ENCODE measurements at regions not wholly inside any gene's neighbourhood (a gene's known extent, or its start where the extent isn't known, plus 50 kb on each side); places are given as distances from the start of the nearest gene placed in this dataset.

GRCh38 chr4:152075253-152075928 lies 314.6 kb upstream of the GATB start:
- peaks cover 21 to 27% of the 10 kb centered on the region in 2 experiments for H3K4me1 Mint-ChIP-seq
- H3K36me3 Mint-ChIP-seq (ENCODE audit: insufficient read depth in 1 of 3, low read depth in 3 of 3), result no peaks in the 10 kb centered on the region; a peak in 1 of 7 replicates
- Histone ChIP-seq H3K4ac (ENCODE audit: low read depth, low read length) (no peak overlapping the region), H3K9me3 (ENCODE audit: control insufficient read depth, low read depth, low read length) (no peaks in the 10 kb centered on the region), H3K4me2 (ENCODE audit: insufficient read depth, insufficient read length, low read length) (no peak overlapping the region), H2BK5ac (ENCODE audit: insufficient read length, low read length) (no peak overlapping the region), H2AFZ (ENCODE audit: low read length) (no peak overlapping the region), H3K56ac (ENCODE audit: insufficient read length, low read depth, low read length) (no peak overlapping the region), H2BK12ac (ENCODE audit: insufficient read length, low read depth, low read length) (no peak overlapping the region), H3K27me3 (ENCODE audit: insufficient read depth, low read length) (no peaks in the 10 kb centered on the region), H4K91ac (ENCODE audit: insufficient read length, low read depth, low read length) (no peak overlapping the region), H4K5ac (ENCODE audit: insufficient read length, low read depth, low read length) (no peak overlapping the region), H2BK120ac (ENCODE audit: low read depth, low read length, poor library complexity, severe bottlenecking) (no peak overlapping the region), H3K79me1 (ENCODE audit: insufficient read depth, low read depth, low read length, poor library complexity, severe bottlenecking) (no peaks in the 10 kb centered on the region), H3K27ac (ENCODE audit: insufficient read length, low read depth, low read length) (no peak overlapping the region), H3K4me1 (ENCODE audit: insufficient read depth, low read length) (no peaks in the 10 kb centered on the region; the same call in 1 of the 2 replicates), H3T11ph (ENCODE audit: low read length) (no peak overlapping the region), H3K18ac (ENCODE audit: insufficient read length, low read depth, low read length) (no peak overlapping the region), H2AK5ac (ENCODE audit: insufficient read length, low read length) (no peak overlapping the region), H3K23me2 (ENCODE audit: insufficient read length, low read depth, low read length, poor library complexity, severe bottlenecking) (no peaks in the 10 kb centered on the region), H3K14ac (ENCODE audit: insufficient read depth, low read length) (no peak overlapping the region), H3K9ac (ENCODE audit: extremely low read depth, insufficient read length, low read length) (no peak overlapping the region), H2BK20ac (ENCODE audit: low read depth, low read length, poor library complexity, severe bottlenecking) (no peak overlapping the region), H2BK15ac (ENCODE audit: low read depth, low read length) (no peak overlapping the region), H3K23ac (ENCODE audit: insufficient read length, low read depth, low read length) (no peak overlapping the region), H4K8ac (replicated peaks; ENCODE audit: insufficient read length, low read depth, low read length) (no peak overlapping the region), H3K79me2 (ENCODE audit: insufficient read depth, low read length) (no peaks in the 10 kb centered on the region), H4K20me1 (ENCODE audit: control insufficient read depth, insufficient read depth, insufficient read length) (no peaks in the 10 kb centered on the region)
- WGBS (ENCODE audit: extremely low coverage, insufficient read length, low lambda C conversion rate), result no CpG with 5 or more reads among the region's 8 CpGs
- H3K9me3 Mint-ChIP-seq, result no peaks in the 10 kb centered on the region
- no peak for TF ChIP-seq CTCF (conservative IDR thresholded peaks at IDR 0.05)
- peaks cover 4% of the 10 kb centered on the region for H3K27me3 Mint-ChIP-seq (ENCODE audit: low read depth)
- no peak overlapping the region for H3K27ac Mint-ChIP-seq
- no peak for DNase-seq
- H3K4me3 Mint-ChIP-seq, result no peak overlapping the region
